PFSK-1 (cell line): ENCODE measurements at regions not wholly inside any gene's neighbourhood (a gene's known extent, or its start where the extent isn't known, plus 50 kb on each side); places are given as distances from the start of the nearest gene placed in this dataset.

Source experiments
- FOXP2 ChIP-seq: optimal IDR thresholded peaks from 2 replicates; pipeline ENCODE3; 2011; ENCODE audit warnings: borderline replicate concordance, control low read depth, inconsistent platforms; ENCODE audit not compliant: insufficient read depth; ENCODE audit errors: extremely low read length, extremely low read depth
- POLR2AphosphoS5 ChIP-seq: IDR thresholded peaks from 2 replicates; pipeline ENCODE4 v1.6.1; 2012; ENCODE audit warnings: low read depth, mild to moderate bottlenecking, control low read depth, low read length, moderate library complexity
- REST ChIP-seq, 2 experiments: IDR thresholded peaks; 2 replicates each; pipeline versions ENCODE4 v1.6.1 to v1.8.0; 2011 to 2012; ENCODE audit warnings: low read depth in 2 of 2, low read length in 2 of 2, control low read depth in 1 of 2, inconsistent platforms in 1 of 2, mild to moderate bottlenecking in 1 of 2, moderate library complexity in 1 of 2; ENCODE audit not compliant: insufficient read depth in 1 of 2
- SIN3A ChIP-seq: IDR thresholded peaks from 2 replicates; pipeline ENCODE4 v1.6.1; 2012; ENCODE audit warnings: mild to moderate bottlenecking, low read length, moderate library complexity, borderline replicate concordance; ENCODE audit not compliant: insufficient read depth
- TAF1 ChIP-seq: IDR thresholded peaks from 2 replicates; pipeline ENCODE4 v1.6.1; 2012; ENCODE audit warnings: low read length, control low read depth, borderline replicate concordance; ENCODE audit not compliant: insufficient read depth

GRCh38 chr6:17031961-17032360, 69.9 kb upstream of the STMND1 start:
- no peak for TF ChIP-seq POLR2AphosphoS5
- TF ChIP-seq TAF1, result no peak
- no peak for TF ChIP-seq SIN3A
- no peak for TF ChIP-seq FOXP2
- no peak for TF ChIP-seq REST (IDR thresholded peaks at IDR 0.05; ENCODE audit: insufficient read depth in 1 of 2, low read depth in 2 of 2, low read length in 2 of 2)

GRCh38 chr6:17027441-17027840, 74.4 kb upstream of the STMND1 start:
- TF ChIP-seq SIN3A (no peak), FOXP2 (no peak), POLR2AphosphoS5 (no peak), REST (IDR thresholded peaks at IDR 0.05; ENCODE audit: insufficient read depth in 1 of 2, low read depth in 2 of 2, low read length in 2 of 2) (no peak), TAF1 (no peak)

- TF ChIP-seq SIN3A, result no peak
- TF ChIP-seq FOXP2, result no peak
- TF ChIP-seq POLR2AphosphoS5, result no peak
Measured at GRCh38 chr6:17022604-17023003, 79.2 kb upstream of the STMND1 start.

- no peak for TF ChIP-seq POLR2AphosphoS5
- no peak for TF ChIP-seq FOXP2
- TF ChIP-seq TAF1, result no peak
- no peak for TF ChIP-seq SIN3A
- no peak for TF ChIP-seq REST (IDR thresholded peaks at IDR 0.05; ENCODE audit: insufficient read depth in 1 of 2, low read depth in 2 of 2, low read length in 2 of 2)
Measured at GRCh38 chr6:17021539-17021889, 80.3 kb upstream of the STMND1 start.

GRCh38 chr6:17020889-17021538, 80.8 kb upstream of the STMND1 start:
- TF ChIP-seq POLR2AphosphoS5 (no peak), SIN3A (no peak), TAF1 (no peak), REST (IDR thresholded peaks at IDR 0.05; ENCODE audit: insufficient read depth in 1 of 2, low read depth in 2 of 2, low read length in 2 of 2) (no peak), FOXP2 (no peak)
